ENCODE measurements at regions not wholly inside any gene's neighbourhood (a gene's known extent, or its start where the extent isn't known, plus 50 kb on each side); places are given as distances from the start of the nearest gene placed in this dataset.

DNA sequence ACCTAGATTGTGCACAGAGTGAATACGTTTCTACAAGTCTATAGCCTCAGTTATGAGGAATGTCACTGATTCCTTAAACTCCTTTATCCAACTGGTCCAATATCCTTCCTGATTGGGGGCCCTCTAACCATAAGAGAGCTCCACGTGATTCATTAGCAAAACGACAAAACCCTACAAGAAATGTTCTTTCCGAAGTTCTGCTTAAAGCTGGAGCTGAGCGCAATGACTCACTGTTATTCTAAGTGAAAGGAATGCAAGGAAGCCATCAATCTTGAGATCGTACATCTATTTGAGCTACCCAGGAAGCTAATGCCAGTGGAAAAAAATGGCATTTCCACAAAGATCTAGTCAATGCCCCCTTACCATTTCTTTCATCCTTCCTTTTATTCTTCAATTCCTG lies 354.9 kb upstream of the CDH20 start:
- no peak for DNase-seq (ENCODE audit: extremely low spot score)
- TF ChIP-seq CTCF (IDR thresholded peaks at IDR 0.05; ENCODE audit: control extremely low read depth, extremely low read depth, low read depth, missing control alignments): no peak
- POLR2A ChIA-PET: no interaction called here
- CTCF ChIA-PET: no interaction called here

DNA sequence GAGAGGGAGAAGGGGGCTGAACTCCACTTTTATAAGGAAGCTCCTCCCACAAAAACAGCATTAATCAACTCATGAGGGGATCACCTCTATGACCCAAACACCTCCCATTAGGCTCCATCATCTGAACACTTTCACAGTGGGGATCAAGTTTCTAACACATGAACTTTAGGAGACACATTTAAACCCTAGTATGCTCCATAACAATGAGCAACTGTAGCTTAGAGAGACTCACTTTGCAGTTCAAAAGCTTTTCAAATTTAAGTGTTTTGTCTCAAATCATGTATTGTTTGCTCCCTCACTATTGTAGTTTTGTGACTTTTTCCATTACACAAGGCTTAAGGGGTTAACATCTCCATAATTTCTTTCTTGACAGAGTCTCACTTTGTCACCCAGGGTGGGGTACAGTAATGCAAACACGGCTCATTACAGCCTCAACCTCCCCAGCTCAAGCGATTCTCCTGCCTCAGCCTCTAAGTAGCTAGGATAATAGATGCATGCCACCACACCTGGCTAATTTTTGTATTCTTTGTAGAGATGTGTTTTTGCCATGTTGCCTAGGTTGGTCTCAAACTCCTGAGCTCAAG lies 352.7 kb upstream of the CDH20 start:
- TF ChIP-seq CTCF (IDR thresholded peaks at IDR 0.05; ENCODE audit: control extremely low read depth, extremely low read depth, low read depth, missing control alignments): no peak
- POLR2A ChIA-PET: no interaction called here
- CTCF ChIA-PET: interaction anchor here (1.5 kb wide), 1 partner anchor 10 kb away, joined by 3 read pairs; no protein-coding TSS in a partner anchor
- DNase-seq (ENCODE audit: extremely low spot score): no peak

- TF ChIP-seq CTCF (IDR thresholded peaks at IDR 0.05; ENCODE audit: control extremely low read depth, extremely low read depth, low read depth, missing control alignments): no peak
- DNase-seq (ENCODE audit: extremely low spot score): no peak
- CTCF ChIA-PET: no interaction called here
- POLR2A ChIA-PET: no interaction called here
Measured at GRCh38 chr18:60981682-60982328, 351.4 kb upstream of the CDH20 start.

- ChIA-PET POLR2A (no interaction called here), CTCF (no interaction called here)
- DNase-seq (ENCODE audit: extremely low spot score): no peak
- no peak for TF ChIP-seq CTCF (IDR thresholded peaks at IDR 0.05; ENCODE audit: control extremely low read depth, extremely low read depth, low read depth, missing control alignments)
Measured at GRCh38 chr18:60982329-60982695, 350.9 kb upstream of the CDH20 start.

DNA sequence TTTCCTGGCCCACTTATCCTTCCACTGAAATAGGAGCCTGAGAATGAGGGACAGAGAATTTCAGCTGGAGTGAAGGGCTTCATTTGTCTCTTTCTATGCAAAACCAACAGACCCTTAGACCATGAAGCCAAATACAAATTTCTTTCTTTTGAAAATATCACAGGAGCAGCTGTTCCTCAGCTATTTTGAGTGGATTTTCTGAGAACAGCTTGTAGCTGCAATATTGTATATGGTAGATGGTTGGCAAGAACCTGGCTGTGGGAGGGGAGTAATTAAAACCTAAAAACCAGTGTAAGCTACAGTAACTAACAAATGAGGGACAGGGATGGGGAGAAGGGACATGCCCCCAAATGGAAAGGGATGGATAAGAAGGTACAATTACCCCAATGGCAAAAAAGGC lies 350.3 kb upstream of the CDH20 start:
- CTCF ChIA-PET: interaction anchor here (0.7 to 1.6 kb wide), 2 partner anchors 9 to 12 kb away, joined by 3 to 7 read pairs; no protein-coding TSS in a partner anchor
- POLR2A ChIA-PET: no interaction called here
- DNase-seq (ENCODE audit: extremely low spot score): no peak
- TF ChIP-seq CTCF (IDR thresholded peaks at IDR 0.05; ENCODE audit: control extremely low read depth, extremely low read depth, low read depth, missing control alignments): no peak

DNA sequence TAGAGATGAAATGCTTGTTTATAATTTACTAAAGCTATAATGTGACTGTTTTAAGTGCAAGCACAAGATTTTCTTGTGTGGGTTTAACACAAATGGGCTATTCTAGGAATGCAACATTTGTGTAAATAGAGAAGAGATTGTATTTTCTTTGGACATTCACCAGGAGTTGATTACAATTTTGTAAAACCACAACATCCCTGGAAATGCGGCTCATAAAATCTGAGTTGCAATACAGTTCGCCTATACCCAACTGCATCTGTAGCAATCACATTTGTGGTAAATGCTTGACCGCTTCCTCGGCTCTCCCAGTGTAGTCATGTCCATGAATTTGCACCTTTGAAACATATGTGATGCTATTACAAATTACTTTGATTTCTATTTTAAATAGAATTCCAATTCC lies 348.7 kb upstream of the CDH20 start:
- DNase-seq (ENCODE audit: extremely low spot score): no peak
- CTCF ChIA-PET: no interaction called here
- TF ChIP-seq CTCF (IDR thresholded peaks at IDR 0.05; ENCODE audit: control extremely low read depth, extremely low read depth, low read depth, missing control alignments): no peak
- POLR2A ChIA-PET: no interaction called here

Data from GM10248 (cell line).